GM04503 (cell line): ENCODE measurements at regions not wholly inside any gene's neighbourhood (a gene's known extent, or its start where the extent isn't known, plus 50 kb on each side); places are given as distances from the start of the nearest gene placed in this dataset.
"Not testable (repeated sequence)": the region's sequence is repeated elsewhere in the genome, so short reads cannot be mapped to it uniquely, and the experiment has no call there.

Source experiments
- DNase-seq: peaks from one replicate; pipeline ENCODE4 v3.0.0-alpha.2; 2012; ENCODE audit warnings: low read depth

DNA sequence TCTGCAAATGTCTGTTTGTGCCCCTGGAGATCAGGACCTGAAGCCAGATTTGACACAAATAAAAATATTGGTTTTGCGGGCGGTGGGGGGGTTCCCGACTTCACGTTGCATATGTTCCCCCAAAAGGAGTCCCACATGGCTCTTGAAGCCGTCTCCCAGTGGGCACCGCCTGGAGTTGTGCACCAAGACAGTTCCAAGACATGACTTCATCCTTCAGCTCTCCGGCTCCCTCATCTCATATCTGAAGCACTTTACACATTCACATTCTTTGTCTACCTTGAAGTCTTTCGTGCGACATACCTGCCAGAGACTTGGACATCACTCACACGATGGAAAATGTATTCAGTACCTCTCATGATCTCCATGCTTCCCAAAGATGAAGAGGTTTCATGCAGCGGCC lies 362.8 kb upstream of the FOXK1 start:
- DNase-seq = no peak

DNA sequence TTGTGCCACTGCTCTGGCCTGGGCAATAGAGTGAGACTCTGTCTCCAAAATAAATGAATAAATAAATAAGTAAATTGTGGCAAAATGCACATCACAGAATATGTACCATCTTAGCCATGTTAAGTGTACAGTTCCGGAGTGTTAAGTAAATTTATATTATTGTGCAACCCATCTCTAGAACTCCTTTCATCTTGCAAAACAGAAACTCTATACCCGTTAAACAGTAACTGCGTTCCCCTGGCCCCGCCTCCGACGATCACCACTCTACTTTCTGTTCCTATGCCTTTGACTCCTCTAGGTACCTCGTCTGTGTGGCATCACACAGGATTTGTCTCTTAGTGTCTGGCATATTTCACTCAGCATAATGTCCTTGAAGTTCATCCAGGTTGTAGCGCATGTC lies 356.4 kb upstream of the FOXK1 start:
- DNase-seq = no peak

DNA sequence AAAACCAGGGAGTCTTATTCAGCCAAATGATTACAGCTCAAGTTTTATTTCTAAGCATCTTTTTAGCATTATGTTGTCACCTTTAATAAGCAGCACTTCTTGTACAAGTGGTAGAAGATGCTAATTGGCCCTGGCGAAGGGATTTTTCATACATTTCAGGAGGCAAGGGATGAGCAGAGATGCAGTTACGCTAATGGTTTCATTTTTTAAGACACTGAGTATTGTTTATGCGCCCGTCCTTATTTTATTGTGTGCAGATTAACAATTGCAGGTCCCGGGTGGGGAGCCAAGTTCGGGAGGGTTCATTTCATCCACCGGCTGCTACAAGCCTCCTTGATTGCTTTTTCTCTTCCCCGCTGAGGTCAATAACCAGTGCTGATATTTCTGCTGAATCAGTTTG lies 350.4 kb upstream of the FOXK1 start:
- DNase-seq = no peak

DNA sequence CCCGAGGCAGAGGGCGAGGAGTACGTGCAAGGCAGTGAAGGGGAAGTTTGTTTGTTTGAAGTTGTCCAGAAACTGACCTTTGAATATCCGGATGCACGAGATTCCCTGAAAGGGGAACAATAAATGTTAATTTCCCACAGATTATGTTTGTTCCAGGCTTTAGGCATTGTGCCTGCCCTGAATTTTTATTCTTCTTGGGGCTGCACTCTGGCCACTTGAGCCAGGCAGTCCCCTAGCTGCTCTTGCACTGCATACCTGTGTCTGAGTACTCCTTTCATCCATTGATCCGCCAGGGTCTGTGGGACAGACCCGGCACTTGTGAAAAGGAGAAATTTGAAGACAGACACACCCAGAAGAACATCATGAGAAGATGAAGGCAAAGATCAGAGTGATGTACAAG lies 343.5 kb upstream of the FOXK1 start:
- no peak for DNase-seq

DNA sequence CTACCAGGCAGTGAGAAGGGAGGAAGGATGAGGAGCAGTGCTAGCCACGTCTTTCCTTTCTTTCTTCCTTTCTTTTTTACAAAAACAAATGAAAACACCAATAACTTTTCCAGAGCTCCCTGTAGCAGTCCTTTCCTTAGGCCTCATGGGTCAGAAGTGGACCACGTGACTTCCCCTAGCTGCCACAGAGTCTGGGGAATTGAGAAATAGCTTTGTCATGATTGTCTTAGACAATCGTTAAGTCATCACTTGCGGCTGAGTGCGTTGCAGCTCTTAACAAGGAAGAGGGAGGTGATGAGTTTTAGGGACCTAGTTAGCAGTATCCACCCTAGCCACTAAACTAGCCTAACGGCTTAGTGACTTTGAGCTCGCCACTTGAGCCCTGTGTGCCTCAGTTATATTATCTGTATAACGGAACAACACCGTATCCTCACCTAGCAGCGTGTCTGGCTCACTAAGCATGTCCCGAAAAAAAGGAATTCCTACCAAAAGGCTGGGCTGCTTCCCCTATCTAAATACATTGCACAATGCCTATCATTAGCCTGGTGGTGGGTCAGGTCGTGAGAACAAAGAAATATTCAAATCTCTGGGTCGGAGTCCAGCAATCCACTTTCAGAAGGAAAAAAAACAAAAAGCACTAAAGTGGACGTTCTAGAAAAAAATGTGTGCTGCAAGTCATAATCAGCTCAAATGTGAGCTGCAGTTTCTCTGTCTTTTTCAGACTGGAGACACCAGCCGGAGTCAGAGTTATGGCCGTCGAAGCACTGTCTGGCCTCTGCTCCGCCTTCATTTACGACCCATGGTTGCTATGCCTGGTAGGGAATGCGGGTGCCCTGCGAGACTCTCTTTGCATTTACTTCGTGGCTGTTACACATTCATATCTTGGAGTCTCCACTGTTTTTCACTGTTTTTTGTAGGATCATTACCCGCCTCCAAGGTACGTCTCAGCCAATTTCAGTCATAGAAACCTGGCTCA lies 338.5 kb upstream of the FOXK1 start:
- DNase-seq = no peak

DNA sequence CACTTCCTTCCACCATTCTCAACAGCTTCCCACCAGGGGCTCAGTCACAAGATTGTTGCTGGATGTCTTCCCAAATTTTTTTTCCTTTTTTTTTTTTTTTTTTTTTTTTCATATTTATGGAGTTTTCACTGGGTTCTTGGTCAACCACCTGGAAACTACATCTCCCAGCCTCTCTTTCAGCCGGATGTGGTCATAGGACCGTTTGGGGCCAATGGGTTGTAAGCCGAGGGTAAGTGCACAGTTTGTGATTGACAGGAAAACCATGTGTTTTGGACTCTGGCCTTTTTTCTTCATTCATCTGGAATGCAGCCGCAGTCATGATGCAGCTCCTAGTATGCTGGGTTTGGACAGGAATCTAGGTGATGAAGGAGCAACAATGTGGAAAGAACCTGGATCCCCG lies 337.1 kb upstream of the FOXK1 start:
- no peak for DNase-seq

DNA sequence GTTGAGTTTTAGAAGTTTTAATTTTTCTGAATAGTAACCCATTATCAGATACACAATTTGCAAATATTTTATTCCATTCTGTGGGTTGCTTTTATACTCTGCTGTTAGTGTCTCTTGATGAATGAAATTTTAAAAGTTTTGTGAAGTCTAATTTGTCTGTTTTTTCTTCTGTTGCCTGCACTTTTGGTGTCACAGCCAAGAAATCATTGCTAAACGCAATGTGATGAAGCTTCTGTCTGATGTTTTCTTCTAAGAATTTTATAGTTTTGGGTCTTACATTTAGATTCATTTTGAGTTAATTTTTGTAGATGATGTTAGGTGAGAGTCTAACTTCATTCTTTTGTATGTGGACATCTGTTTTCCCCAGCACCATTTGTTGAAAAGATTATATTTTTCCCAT lies 330.0 kb upstream of the FOXK1 start:
- DNase-seq = no peak

DNA sequence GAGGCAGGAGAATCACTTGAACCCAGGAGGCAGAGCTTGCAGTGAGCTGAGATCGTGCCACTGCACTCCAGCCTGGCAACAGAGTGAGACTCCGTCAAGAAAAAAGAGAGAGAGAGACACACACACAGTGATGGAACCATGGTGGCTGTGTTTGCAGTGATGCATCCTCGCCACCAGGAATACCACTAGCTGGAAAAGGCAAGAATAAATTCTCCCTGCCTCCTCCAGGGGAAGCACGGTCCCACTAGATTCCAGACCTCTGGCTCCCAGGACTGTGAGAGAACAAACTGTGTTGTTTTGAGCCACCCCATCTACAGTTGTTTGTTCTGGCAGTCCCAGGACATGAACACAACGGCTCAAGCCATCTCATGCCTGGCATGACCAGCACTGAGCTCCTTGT lies 320.3 kb upstream of the FOXK1 start:
- DNase-seq = no peak

DNA sequence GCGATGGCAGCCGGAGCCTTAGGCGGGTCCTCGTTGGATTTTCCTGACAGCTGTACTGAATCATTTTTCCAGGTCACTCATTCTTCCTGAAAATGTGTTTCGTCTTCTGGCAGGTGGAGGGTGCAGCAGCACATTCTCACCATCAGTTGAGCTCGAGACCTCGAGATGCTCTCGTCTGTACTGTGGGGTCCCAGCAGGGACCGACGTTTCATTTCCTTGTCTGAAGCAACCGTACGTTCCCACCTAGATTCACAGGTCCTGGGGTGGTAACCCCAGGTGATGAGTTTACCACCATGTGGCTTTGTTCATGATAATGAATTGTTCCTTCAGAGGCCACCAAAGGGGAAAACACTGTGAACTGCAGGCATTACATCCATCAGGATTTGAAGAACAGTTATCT lies 298.5 kb upstream of the FOXK1 start:
- DNase-seq = no peak

DNA sequence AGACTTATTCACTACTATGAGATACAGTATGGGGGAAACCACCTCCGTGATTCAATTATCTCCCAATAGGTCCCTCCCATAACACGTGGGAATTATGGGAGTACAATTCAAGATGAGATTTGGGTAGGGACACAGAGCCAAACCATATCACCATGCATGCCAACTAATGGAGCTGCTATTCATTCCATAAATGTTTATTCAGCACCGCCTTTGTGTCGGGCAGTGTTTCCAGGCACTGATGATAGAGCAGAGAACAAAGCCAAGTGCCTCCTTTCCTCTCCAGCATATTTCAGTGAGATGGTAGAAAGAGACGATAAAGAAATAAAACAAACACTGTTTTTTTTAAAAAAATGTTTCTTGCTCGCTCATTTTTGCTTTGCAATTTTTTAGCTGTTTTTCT lies 295.9 kb upstream of the FOXK1 start:
- no peak for DNase-seq

DNA sequence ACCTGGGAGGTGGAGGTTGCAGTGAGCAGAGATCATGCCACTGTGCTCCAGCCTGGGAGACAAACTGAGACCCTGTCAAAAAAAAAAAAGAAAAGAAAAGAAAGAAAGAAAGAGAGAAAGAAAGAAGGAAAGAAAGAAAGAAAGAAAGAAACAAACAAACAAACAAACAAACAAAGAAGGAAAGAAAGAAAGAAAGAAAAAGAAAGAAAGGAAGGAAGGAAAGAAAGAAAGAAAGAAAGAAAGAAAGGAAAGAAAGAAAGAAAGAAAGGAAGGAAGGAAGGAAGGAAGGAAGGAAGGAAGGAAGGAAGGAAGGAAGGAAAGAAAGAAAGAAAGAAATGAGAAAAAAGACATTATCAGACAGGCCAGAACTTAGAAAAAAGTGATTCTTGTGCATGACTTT lies 291.0 kb upstream of the FOXK1 start:
- DNase-seq = not testable (repeated sequence)

DNA sequence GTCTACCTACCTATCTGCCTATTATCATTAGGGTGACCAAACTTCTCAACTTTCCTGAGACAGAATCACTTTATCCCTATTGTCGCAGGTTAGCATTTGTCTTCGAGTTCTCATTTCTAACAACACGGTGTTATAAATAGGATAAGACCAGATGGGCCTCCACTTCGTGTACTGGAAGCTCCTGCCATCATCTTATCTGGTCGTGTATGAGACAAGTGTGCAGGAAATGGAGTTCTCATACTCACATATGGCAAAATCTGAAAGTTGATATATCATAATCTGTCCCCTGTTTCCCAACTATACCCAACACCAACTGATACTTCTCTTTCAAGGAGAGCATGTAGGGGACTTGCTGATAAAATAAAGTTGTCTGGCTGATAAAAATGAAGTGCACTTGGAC lies 287.4 kb upstream of the FOXK1 start:
- no peak for DNase-seq

DNA sequence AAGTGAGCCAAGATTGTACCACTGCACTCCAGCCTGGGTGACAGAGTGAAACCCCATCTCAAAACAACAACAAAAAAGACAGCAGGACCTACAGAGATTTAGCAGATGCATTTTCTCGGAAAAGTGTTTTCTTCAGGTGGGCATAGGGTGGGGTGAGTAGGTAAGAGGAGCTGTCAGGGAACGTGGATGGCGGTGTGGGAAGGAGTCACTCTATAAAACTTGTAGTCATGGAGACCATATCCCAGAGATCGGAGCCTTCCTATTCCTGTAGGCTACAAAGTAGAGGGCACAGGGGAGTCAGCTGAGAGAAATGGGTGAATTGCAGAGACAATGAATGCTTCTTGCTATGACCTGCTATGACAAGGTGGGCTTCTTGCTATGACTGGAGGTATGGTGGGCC lies 283.0 kb upstream of the FOXK1 start:
- DNase-seq = no peak

DNA sequence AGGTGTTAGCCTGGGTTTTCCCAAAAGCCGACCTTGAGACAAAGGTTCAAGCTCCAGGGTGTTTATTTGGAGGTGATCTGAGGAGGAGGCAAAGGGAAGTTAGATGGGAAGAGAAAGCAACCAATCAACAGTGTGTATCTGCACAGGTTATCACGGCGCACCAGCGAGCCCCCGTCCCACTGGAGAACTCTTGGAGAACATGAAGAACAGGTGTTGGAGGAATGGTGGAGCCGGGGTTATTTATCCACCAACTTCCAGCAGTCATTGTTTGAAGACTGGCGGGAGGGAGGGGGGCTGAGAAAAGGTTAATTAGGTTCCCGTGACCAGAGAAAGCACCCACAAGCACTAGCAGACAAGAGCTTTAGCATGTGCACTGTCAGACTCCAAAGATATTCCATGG lies 282.5 kb upstream of the FOXK1 start:
- no peak for DNase-seq

DNA sequence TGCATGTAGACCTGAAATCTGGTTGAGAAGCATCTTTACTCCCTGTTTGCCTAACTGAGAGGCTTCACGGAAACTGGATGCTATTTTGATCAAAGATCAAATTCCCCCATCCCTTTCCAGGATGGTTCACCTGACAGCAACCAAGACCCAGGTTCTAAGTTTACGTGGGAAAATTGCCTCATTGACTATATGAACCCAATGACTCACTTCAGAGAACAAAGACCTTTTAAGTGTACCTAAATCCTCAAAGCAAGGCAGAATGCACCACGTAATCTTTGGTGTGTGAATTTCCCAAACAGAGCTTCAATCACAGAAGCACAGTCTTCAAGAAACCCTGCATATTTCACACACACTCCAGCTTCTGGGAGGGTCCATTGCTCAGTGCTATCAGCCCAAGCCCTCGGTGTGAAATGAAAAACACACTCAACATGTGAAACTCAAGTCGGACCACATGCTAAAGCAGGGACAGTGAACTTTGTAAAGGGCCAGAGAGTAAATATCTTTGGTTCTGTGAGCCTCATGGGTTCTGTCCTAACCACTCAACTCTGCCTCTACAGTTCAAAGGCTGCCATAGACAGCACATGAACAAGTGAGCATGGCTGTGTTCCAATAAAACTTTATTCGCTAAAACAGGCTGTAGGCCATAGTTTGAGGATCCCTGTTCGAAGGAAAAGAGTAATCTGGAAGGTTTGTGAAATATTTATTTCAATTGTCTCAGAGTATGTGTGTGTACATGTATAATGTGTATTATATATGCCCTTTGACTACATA lies 275.6 kb upstream of the FOXK1 start:
- no peak for DNase-seq

DNA sequence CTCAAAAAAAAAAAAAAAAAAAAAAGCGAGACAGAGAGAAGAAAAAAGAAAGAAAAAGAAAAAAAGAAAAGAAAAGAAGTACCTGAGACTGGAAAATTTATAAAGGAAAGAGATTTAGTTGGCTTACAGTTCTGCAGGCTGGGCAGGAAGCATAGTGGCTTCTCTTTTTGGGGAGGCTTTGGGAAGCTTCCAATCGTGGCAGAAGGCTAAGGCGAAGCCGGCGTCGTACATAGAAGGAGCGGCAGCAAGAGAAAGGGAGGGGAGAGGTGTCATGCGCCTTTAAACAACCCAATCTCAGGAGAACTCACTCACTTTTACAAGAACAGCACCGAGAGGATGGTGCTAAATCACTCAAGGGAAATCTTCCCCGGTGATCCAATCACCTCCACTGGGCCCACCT lies 272.1 kb upstream of the FOXK1 start:
- no peak for DNase-seq

DNA sequence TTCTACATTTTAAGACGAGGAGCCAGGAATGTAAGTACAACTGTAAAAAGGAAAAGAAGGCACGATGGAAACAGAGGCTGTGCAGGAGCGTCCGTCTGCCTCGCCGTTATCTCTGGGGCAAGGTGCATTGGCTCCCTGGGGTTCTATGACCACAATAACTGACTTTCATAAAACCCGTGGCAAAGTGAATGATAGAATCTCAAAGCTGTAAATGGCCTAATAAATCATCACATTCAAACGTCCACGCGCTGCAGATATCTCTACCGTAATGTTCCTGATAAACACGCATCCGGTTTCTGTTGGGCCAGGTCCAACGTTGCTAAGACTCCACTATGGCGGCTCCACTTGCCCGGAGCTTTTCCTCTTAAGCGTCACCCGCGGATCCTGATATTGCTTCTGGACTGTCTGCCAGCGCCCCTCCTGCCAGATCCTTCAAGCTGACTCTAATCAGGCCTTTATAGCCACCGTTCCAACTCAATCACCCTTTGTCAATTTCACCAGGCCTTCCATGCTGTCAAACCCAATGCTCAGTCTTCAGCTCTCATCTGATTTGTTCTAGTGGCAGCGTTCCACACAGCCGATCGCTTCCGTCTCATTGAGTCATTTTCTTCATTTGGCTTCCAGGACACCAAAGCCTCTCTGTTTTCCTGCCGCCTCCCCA lies 265.6 kb upstream of the FOXK1 start:
- DNase-seq = no peak

DNA sequence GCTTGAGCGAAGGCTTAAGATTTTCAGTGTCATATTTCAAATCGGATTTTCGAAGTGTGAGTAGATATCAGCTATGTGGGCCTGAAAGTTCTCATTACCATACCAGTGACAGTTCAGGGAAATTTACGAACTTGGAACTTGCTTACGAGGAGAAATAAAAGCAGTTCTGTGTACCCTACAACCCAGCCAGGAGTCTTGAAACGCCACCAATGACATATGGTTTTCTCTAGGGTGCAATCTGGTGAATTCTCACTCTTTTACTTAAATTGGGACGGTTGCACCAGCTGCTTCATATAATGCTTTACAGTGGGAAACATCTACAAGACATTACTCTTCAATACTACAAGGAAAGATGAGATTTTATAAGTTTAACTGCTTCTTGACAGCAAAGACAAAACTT lies 253.6 kb upstream of the FOXK1 start:
- DNase-seq = no peak

DNA sequence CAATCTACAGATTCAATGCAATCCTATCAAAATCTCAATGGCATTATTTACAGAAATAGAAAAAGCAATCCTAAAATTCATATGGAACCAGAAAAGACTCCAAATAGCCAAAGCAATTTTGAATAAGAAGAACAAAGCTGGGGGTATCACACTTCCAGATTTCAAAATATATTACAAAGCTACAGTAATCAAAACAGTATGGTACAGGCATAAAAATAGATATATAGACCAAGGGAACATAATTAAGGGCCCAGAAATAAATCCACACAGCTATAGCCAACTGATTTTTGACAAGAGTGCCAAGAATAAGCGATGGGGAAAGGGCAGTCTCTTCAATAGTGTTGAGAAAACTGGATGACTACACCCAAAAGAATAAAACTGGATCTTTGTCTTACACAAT lies 251.9 kb upstream of the FOXK1 start:
- no peak for DNase-seq

DNA sequence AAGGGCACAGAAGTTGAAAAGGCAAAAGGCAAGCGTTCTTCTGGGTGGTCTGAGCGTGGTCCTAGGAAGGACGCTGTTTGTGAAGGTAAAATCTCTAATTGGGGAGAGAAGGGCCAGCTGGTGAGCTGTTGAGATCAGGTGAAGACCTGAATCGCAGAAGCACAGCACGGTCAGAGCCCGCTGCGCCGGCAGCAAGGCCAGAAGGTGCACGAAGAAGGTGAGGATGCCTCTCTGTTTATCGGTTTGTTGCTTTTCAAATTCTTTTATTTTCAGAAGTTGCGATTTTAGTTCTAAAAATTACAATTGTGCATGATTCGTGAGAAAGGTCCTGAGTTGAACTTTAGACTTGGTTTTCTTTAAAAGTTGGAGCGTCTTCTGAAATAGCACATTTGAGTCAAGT lies 247.8 kb upstream of the FOXK1 start:
- no peak for DNase-seq

DNA sequence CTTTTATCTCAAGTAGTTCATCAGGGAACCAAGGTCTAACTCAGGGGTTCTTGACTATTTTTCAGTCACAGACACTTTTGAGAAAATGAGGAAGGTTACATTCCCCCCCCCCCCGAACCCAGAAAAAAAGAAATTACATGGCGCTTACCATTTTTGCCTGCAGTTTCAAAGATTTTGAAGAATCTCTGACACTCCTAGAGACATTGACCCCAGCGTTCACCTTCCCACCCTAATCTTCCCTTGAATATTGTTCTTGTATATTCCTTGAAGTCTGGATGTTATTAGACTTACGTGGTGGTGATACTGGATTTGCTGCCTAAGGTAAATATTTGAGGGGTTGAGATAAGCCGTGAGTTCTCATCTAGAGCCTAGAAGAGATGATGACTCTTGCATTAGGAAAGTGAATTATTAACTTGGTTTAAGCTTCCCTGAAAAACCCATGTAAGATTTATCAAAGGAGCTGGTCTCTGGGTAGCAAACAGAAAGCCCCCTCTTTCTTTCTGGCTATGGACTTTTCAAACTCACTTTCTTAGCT lies 245.7 kb upstream of the FOXK1 start:
- no peak for DNase-seq

DNA sequence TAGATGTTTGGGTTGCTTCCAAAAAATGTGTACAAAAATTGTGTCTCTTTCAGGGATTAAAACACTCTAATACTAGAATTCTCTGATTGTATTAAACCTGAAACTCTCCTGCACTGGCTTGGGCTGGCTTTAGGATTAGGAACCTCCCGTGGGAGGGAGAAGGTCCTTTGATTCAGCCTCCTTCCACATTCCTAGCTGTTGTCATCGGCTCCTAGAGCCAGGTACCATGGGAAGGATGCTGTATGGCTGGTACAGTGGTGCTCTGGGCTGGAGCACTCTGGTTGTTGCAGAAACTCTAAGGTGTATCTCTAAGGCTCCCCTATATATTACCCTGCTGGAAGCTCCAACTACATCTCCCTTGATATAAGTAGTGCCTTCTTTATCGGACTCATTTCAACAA lies 245.2 kb upstream of the FOXK1 start:
- no peak for DNase-seq

DNA sequence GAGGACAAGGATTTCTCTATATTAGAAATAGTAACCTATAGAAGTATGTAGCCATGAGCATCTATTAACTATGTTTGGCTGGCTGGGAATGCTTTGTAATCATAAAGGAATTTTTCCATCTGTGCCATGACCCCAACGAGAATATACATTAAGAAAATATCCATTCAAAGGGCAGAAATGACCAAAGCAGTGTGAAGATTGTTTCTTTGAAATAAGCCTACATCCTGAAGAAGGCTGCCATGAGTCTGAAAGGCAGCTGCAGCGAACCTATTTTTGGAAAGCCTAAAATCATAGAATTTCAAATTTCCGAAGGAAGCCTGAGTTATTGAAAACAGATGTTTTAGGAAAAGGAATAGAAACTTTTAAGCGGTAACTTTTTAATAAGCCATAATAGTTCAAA lies 244.2 kb upstream of the FOXK1 start:
- no peak for DNase-seq
